ENCODE measurements at regions not wholly inside any gene's neighbourhood (a gene's known extent, or its start where the extent isn't known, plus 50 kb on each side); places are given as distances from the start of the nearest gene placed in this dataset.

DNA sequence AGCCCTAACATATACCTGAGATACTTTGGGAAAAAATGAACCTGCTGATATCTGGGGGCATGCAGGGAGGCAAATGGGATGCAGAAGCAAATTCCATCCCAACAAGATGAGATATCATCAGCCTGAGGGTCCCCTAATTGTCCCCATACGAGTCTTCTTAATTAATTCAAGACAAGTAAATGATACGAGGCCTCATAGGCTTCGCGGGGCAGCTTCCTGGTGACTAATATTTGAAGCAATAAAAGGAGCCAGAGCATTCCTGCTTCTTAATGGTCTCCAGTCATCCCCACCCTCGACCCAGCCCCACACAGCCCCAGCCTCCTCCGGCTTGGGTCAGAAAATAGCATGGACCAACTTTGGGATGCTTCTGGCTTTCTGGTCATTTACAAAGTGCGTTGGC lies 99.6 kb upstream of the MSX1 start:
- TF ChIP-seq, protein P1, sequence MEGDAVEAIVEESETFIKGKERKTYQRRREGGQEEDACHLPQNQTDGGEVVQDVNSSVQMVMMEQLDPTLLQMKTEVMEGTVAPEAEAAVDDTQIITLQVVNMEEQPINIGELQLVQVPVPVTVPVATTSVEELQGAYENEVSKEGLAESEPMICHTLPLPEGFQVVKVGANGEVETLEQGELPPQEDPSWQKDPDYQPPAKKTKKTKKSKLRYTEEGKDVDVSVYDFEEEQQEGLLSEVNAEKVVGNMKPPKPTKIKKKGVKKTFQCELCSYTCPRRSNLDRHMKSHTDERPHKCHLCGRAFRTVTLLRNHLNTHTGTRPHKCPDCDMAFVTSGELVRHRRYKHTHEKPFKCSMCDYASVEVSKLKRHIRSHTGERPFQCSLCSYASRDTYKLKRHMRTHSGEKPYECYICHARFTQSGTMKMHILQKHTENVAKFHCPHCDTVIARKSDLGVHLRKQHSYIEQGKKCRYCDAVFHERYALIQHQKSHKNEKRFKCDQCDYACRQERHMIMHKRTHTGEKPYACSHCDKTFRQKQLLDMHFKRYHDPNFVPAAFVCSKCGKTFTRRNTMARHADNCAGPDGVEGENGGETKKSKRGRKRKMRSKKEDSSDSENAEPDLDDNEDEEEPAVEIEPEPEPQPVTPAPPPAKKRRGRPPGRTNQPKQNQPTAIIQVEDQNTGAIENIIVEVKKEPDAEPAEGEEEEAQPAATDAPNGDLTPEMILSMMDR (IDR thresholded peaks at IDR 0.05) = no peak
- no peak for TF ChIP-seq POLR2A (IDR thresholded peaks at IDR 0.05)

Measured in body of pancreas (tissue), 4 donors.